ENCODE measurements at regions not wholly inside any gene's neighbourhood (a gene's known extent, or its start where the extent isn't known, plus 50 kb on each side); places are given as distances from the start of the nearest gene placed in this dataset.
A peak's percentile ranks its signal among the peaks of the same experiment; 100 is the strongest.

DNA sequence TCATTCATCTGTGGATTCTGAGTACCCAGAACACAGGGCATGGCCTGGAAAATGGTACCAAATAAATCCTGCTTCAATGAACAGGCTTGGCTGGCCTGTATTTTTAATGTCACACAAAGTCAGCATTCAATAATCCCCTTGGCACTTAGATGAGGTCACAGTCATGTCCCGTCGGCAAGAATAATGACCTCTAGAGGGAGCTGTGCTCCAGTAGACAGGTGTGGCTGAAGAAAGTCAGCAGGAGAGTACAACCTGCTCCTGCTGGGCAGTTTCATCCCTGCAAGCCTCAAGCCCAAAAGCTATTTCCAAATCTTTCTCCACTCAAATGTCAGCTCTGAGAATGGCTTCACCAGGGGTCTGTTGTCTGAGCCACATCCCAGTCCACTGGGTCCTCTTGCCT lies 404.0 kb upstream of the F9 start:
- no peak for TF ChIP-seq EZH2 (IDR thresholded peaks at IDR 0.05; ENCODE audit: borderline replicate concordance)
- peak; percentile 43 for TF ChIP-seq CTCF (IDR thresholded peaks at IDR 0.05; ENCODE audit: poor library complexity)
- no peak for TF ChIP-seq EZH2phosphoT487 (IDR thresholded peaks at IDR 0.05; ENCODE audit: low read depth, severe bottlenecking, unreplicated experiment)
